COLO829 (cell line): ENCODE measurements at regions not wholly inside any gene's neighbourhood (a gene's known extent, or its start where the extent isn't known, plus 50 kb on each side); places are given as distances from the start of the nearest gene placed in this dataset.
A peak's percentile ranks its signal among the peaks of the same experiment; 100 is the strongest.

Experiments
- DNase-seq: peaks from one replicate; pipeline ENCODE4 v3.0.0; 2012; ENCODE audit warnings: low spot score

- DNase-seq: no peak
Observed at GRCh38 chr2:152227969-152228592, 52.5 kb upstream of the STAM2 start.

- DNase-seq: no peak
Observed at GRCh38 chr2:152231446-152231845, 55.9 kb upstream of the STAM2 start.

- no peak for DNase-seq
Observed at GRCh38 chr2:152234277-152234676, 58.7 kb upstream of the STAM2 start.

GRCh38 chr2:152236191-152236925 lies 60.8 kb upstream of the STAM2 start:
- DNase-seq: no peak

GRCh38 chr2:152238016-152238415 lies 62.5 kb upstream of the STAM2 start:
- no peak for DNase-seq

- peak; percentile 70 for DNase-seq
Observed at GRCh38 chr2:152240559-152241231, 65.1 kb upstream of the STAM2 start.

- no peak for DNase-seq
Observed at GRCh38 chr2:152241948-152242729, 66.6 kb upstream of the STAM2 start.

- DNase-seq: no peak
Observed at GRCh38 chr2:152242787-152243472, 67.4 kb upstream of the STAM2 start.

GRCh38 chr2:152243761-152244640 lies 68.4 kb upstream of the STAM2 start:
- no peak for DNase-seq

- DNase-seq: no peak
Observed at GRCh38 chr2:152245653-152246052, 70.1 kb upstream of the STAM2 start.

- DNase-seq: no peak
Observed at GRCh38 chr2:152246686-152247336, 71.2 kb upstream of the STAM2 start.

GRCh38 chr2:152247337-152247695 lies 71.8 kb upstream of the STAM2 start:
- DNase-seq: peak; percentile 68

GRCh38 chr2:152250421-152251100 lies 75.0 kb upstream of the STAM2 start:
- DNase-seq: no peak

GRCh38 chr2:152251211-152251610 lies 75.6 kb upstream of the STAM2 start:
- DNase-seq: no peak

GRCh38 chr2:152251811-152252210 lies 76.2 kb upstream of the STAM2 start:
- no peak for DNase-seq

- no peak for DNase-seq
Observed at GRCh38 chr2:152254486-152254885, 78.9 kb upstream of the STAM2 start.

- DNase-seq: no peak
Observed at GRCh38 chr2:152254976-152255375, 79.4 kb upstream of the STAM2 start.

- no peak for DNase-seq
Observed at GRCh38 chr2:152255918-152256317, 79.1 kb upstream of the FMNL2 start.

GRCh38 chr2:152260939-152261338 lies 74.0 kb upstream of the FMNL2 start:
- DNase-seq: no peak

GRCh38 chr2:152263911-152264310 lies 71.1 kb upstream of the FMNL2 start:
- no peak for DNase-seq
